Liver (tissue), 8 donors: ENCODE measurements at regions not wholly inside any gene's neighbourhood (a gene's known extent, or its start where the extent isn't known, plus 50 kb on each side); places are given as distances from the start of the nearest gene placed in this dataset.

Experiments
- DNase-seq: peaks from one replicate; pipeline ENCODE4 v3.0.0-alpha.2; 2017; ENCODE audit warnings: low spot score
- H3K27ac ChIP-seq, 2 donors: one replicate each; pipeline ENCODE4 v1.7.0; 2013; ENCODE audit warnings: inconsistent platforms in 2 of 2, low read length in 2 of 2, control low read depth in 1 of 2, low read depth in 1 of 2, mild to moderate bottlenecking in 1 of 2
- H3K27me3 ChIP-seq, 4 donors: one replicate each; pipeline versions ENCODE4 v1.6.1 to v1.7.0; 2013; ENCODE audit warnings: low read length in 3 of 4, inconsistent platforms in 1 of 4, mild to moderate bottlenecking in 1 of 4, moderate library complexity in 1 of 4; ENCODE audit not compliant: control insufficient read depth in 4 of 4, insufficient read depth in 4 of 4
- H3K36me3 ChIP-seq, 4 donors: one replicate each; pipeline versions ENCODE4 v1.6.1 to v1.7.0; 2013; ENCODE audit warnings: low read length in 3 of 4, mild to moderate bottlenecking in 3 of 4, low read depth in 1 of 4, moderate library complexity in 1 of 4; ENCODE audit not compliant: control insufficient read depth in 4 of 4, insufficient read depth in 3 of 4
- H3K4me1 ChIP-seq, 4 donors: one replicate each; pipeline versions ENCODE4 v1.6.1 to v1.7.0; 2013; ENCODE audit warnings: low read length in 3 of 4, mild to moderate bottlenecking in 3 of 4, moderate library complexity in 1 of 4; ENCODE audit not compliant: control insufficient read depth in 4 of 4, insufficient read depth in 4 of 4
- H3K4me3 ChIP-seq, 3 donors: one replicate each; pipeline versions ENCODE4 v1.6.1 to v1.7.0; 2013; ENCODE audit warnings: low read length in 3 of 3, control low read depth in 1 of 3, low read depth in 1 of 3, mild to moderate bottlenecking in 1 of 3
- H3K9ac ChIP-seq, 2 donors: one replicate each; pipeline ENCODE4 v1.7.0; 2013; ENCODE audit warnings: low read length in 2 of 2, mild to moderate bottlenecking in 2 of 2, moderate library complexity in 2 of 2, control low read depth in 1 of 2, low read depth in 1 of 2
- H3K9me3 ChIP-seq, 4 donors: one replicate each; pipeline versions ENCODE4 v1.6.1 to v1.7.0; 2013; ENCODE audit warnings: low read length in 3 of 4; ENCODE audit not compliant: control insufficient read depth in 4 of 4
- EGR1 ChIP-seq, 2 donors: IDR thresholded peaks; 2 replicates each; pipeline ENCODE4 v1.6.1; 2016 to 2018; ENCODE audit warnings: antibody characterized with exemption in 2 of 2, low read depth in 2 of 2
- FOXA1 ChIP-seq: IDR thresholded peaks from 2 replicates; pipeline ENCODE4 v1.6.1; 2016; ENCODE audit warnings: antibody characterized with exemption
- FOXA2 ChIP-seq: IDR thresholded peaks from 2 replicates; pipeline ENCODE4 v1.6.1; 2016; ENCODE audit warnings: antibody characterized with exemption
- HNF4A ChIP-seq, 2 donors: conservative IDR thresholded peaks; 2 replicates each; pipeline ENCODE4 v1.6.1; 2016; ENCODE audit warnings: antibody characterized with exemption in 2 of 2, mild to moderate bottlenecking in 2 of 2
- HNF4G ChIP-seq: IDR thresholded peaks from 2 replicates; pipeline ENCODE4 v1.6.1; 2016; ENCODE audit warnings: antibody characterized with exemption
- JUND ChIP-seq, 2 donors: IDR thresholded peaks; 2 replicates each; pipeline ENCODE4 v1.6.1; 2016; ENCODE audit warnings: antibody characterized with exemption in 2 of 2
- MAX ChIP-seq: IDR thresholded peaks from 2 replicates; pipeline ENCODE4 v1.6.1; 2016; ENCODE audit warnings: antibody characterized with exemption
- NR2F2 ChIP-seq: IDR thresholded peaks from 2 replicates; pipeline ENCODE4 v1.6.1; 2016; ENCODE audit warnings: antibody characterized with exemption
- RXRA ChIP-seq, 2 donors: IDR thresholded peaks; 2 replicates each; pipeline ENCODE4 v1.6.1; 2017 to 2018; ENCODE audit warnings: antibody characterized with exemption in 2 of 2, mild to moderate bottlenecking in 1 of 2
- SP1 ChIP-seq: IDR thresholded peaks from 2 replicates; pipeline ENCODE4 v1.6.1; 2018; ENCODE audit warnings: antibody characterized with exemption, mild to moderate bottlenecking
- ZBTB33 ChIP-seq: IDR thresholded peaks from 2 replicates; pipeline ENCODE4 v1.6.1; 2016; ENCODE audit warnings: antibody characterized with exemption
- WGBS: extraction: QIAGEN DNeasy Blood & Tissue Kit; methylation state at CpG from one replicate; pipeline ENCODE4 v1.1.7; 2013; 5-methylcytosine and 5-hydroxymethylcytosine counted together
- TF ChIP-seq, protein P1 (sequence below): fragments of 150-350 bp; IDR thresholded peaks from 2 replicates; pipeline ENCODE4 v1.5.1; 2017; ENCODE audit warnings: improper control_type of control experiment, low read depth, low read length; ENCODE audit not compliant: missing input control
- TF ChIP-seq, protein P2 (sequence below): IDR thresholded peaks from 2 replicates; pipeline ENCODE4 v1.6.1; 2016; ENCODE audit warnings: antibody characterized with exemption
- TF ChIP-seq, protein P3 (sequence below): IDR thresholded peaks from 2 replicates; pipeline ENCODE4 v1.6.1; 2016; ENCODE audit warnings: antibody characterized with exemption, mild to moderate bottlenecking
- donor health status: healthy.
- donor health status: healthy.
- donor health status: healthy.
- donor health status: healthy.
- donor health status: healthy.

- Histone ChIP-seq H3K4me1 (no peaks in the 10 kb centered on the region), H3K4me3 (no peak overlapping the region), H3K9me3 (no peaks in the 10 kb centered on the region), H3K27ac (no peak overlapping the region), H3K9ac (no peak overlapping the region), H3K27me3 (no peaks in the 10 kb centered on the region), H3K36me3 (no peaks in the 10 kb centered on the region)
- TF ChIP-seq ZBTB33 (no peak), MAX (no peak), HNF4G (no peak), EGR1 (IDR thresholded peaks at IDR 0.05; ENCODE audit: low read depth in 2 of 2) (no peak), RXRA (IDR thresholded peaks at IDR 0.05) (no peak), HNF4A (conservative IDR thresholded peaks at IDR 0.05) (no peak), JUND (IDR thresholded peaks at IDR 0.05) (no peak), FOXA1 (no peak), NR2F2 (no peak), FOXA2 (no peak)
- TF ChIP-seq, protein P1, sequence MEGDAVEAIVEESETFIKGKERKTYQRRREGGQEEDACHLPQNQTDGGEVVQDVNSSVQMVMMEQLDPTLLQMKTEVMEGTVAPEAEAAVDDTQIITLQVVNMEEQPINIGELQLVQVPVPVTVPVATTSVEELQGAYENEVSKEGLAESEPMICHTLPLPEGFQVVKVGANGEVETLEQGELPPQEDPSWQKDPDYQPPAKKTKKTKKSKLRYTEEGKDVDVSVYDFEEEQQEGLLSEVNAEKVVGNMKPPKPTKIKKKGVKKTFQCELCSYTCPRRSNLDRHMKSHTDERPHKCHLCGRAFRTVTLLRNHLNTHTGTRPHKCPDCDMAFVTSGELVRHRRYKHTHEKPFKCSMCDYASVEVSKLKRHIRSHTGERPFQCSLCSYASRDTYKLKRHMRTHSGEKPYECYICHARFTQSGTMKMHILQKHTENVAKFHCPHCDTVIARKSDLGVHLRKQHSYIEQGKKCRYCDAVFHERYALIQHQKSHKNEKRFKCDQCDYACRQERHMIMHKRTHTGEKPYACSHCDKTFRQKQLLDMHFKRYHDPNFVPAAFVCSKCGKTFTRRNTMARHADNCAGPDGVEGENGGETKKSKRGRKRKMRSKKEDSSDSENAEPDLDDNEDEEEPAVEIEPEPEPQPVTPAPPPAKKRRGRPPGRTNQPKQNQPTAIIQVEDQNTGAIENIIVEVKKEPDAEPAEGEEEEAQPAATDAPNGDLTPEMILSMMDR: no peak
- TF ChIP-seq, protein P2, sequence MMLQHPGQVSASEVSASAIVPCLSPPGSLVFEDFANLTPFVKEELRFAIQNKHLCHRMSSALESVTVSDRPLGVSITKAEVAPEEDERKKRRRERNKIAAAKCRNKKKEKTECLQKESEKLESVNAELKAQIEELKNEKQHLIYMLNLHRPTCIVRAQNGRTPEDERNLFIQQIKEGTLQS: no peak
- TF ChIP-seq, protein P3, sequence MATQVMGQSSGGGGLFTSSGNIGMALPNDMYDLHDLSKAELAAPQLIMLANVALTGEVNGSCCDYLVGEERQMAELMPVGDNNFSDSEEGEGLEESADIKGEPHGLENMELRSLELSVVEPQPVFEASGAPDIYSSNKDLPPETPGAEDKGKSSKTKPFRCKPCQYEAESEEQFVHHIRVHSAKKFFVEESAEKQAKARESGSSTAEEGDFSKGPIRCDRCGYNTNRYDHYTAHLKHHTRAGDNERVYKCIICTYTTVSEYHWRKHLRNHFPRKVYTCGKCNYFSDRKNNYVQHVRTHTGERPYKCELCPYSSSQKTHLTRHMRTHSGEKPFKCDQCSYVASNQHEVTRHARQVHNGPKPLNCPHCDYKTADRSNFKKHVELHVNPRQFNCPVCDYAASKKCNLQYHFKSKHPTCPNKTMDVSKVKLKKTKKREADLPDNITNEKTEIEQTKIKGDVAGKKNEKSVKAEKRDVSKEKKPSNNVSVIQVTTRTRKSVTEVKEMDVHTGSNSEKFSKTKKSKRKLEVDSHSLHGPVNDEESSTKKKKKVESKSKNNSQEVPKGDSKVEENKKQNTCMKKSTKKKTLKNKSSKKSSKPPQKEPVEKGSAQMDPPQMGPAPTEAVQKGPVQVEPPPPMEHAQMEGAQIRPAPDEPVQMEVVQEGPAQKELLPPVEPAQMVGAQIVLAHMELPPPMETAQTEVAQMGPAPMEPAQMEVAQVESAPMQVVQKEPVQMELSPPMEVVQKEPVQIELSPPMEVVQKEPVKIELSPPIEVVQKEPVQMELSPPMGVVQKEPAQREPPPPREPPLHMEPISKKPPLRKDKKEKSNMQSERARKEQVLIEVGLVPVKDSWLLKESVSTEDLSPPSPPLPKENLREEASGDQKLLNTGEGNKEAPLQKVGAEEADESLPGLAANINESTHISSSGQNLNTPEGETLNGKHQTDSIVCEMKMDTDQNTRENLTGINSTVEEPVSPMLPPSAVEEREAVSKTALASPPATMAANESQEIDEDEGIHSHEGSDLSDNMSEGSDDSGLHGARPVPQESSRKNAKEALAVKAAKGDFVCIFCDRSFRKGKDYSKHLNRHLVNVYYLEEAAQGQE: no peak
- 74% methylated on average over 10 of the region's 10 CpGs for WGBS
- no peak for DNase-seq
Observed at GRCh38 chr4:189506080-189506479, 434.6 kb upstream of the FRG1 start.

DNA sequence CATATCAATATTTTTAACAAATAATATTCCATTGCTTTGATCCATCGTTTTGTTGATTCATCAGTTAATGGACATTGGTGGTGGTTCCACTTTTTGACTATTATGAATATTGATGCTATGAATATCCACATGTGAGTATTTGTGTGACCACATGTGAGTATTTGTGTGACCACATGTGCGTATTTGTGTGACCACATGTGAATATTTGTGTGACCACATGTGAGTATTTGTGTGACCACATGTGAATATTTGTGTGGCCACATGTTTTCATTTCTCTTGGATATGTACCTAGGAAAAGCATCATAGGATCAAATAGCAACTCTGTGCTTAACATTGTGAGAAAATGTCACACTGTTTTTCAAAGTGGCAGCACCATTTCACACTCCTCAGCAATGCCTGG is 433.6 kb upstream of the FRG1 start:
- H3K9me3 ChIP-seq: no peaks in the 10 kb centered on the region
- no peaks in the 10 kb centered on the region for H3K36me3 ChIP-seq
- 73% methylated on average over 2 of the region's 2 CpGs for WGBS
- no peak for TF ChIP-seq SP1
- H3K4me1 ChIP-seq: no peaks in the 10 kb centered on the region
- no peaks in the 10 kb centered on the region for H3K27me3 ChIP-seq
- no peak overlapping the region for H3K9ac ChIP-seq
- no peak overlapping the region for H3K4me3 ChIP-seq
- H3K27ac ChIP-seq: no peak overlapping the region
- DNase-seq: no peak
